H1 (cell line): ENCODE measurements at regions not wholly inside any gene's neighbourhood (a gene's known extent, or its start where the extent isn't known, plus 50 kb on each side); places are given as distances from the start of the nearest gene placed in this dataset.

ENCODE experiments used
- CHD2 ChIP-seq: IDR thresholded peaks from 2 replicates; pipeline ENCODE4 v1.6.1; 2012; ENCODE audit warnings: low read length, improper control_type of control experiment
- EP300 ChIP-seq, 2 experiments: IDR thresholded peaks; 1 replicate in 1 of 2; 2 replicates in 1 of 2; pipeline ENCODE4 v1.6.1; 2011 to 2012; ENCODE audit warnings: low read depth in 2 of 2, low read length in 2 of 2, mild to moderate bottlenecking in 2 of 2, borderline replicate concordance in 1 of 2, inconsistent platforms in 1 of 2, moderate library complexity in 1 of 2
- GABPA ChIP-seq: IDR thresholded peaks from 2 replicates; pipeline ENCODE4 v1.6.1; 2011; ENCODE audit warnings: mild to moderate bottlenecking, low read length, moderate library complexity, borderline replicate concordance; ENCODE audit not compliant: insufficient read depth
- GTF2F1 ChIP-seq: IDR thresholded peaks from 2 replicates; pipeline ENCODE4 v1.6.1; 2012; ENCODE audit warnings: low read depth, low read length, improper control_type of control experiment, borderline replicate concordance
- HDAC2 ChIP-seq, 2 experiments: fragments of 300-600 bp in 1 of 2; sonication (generic) in 1 of 2; IDR thresholded peaks; 2 replicates each; pipeline ENCODE4 v1.6.1; 2011 to 2012; ENCODE audit warnings: low read depth in 2 of 2, low read length in 2 of 2, mild to moderate bottlenecking in 2 of 2, moderate library complexity in 2 of 2, borderline replicate concordance in 1 of 2, inconsistent platforms in 1 of 2
- HDAC6 ChIP-seq: IDR thresholded peaks from one replicate; pipeline ENCODE4 v1.7.1; 2012; ENCODE audit warnings: low read depth, mild to moderate bottlenecking, inconsistent platforms, low read length, moderate library complexity
- JUND ChIP-seq: IDR thresholded peaks from 2 replicates; pipeline ENCODE4 v1.6.1; 2011; ENCODE audit warnings: mild to moderate bottlenecking, improper control_type of control experiment, low read length
- POLR2A ChIP-seq, 2 experiments: IDR thresholded peaks; 1 replicate in 1 of 2; 2 replicates in 1 of 2; pipeline ENCODE4 v1.6.1; 2011; ENCODE audit warnings: low read depth in 2 of 2, low read length in 2 of 2, mild to moderate bottlenecking in 2 of 2; ENCODE audit errors: control extremely low read depth in 1 of 2
- SIN3A ChIP-seq, 2 experiments: IDR thresholded peaks in 1 of 2; conservative IDR thresholded peaks in 1 of 2; 2 replicates each; pipeline ENCODE4 v1.6.1; 2011 to 2012; ENCODE audit warnings: low read length in 2 of 2, improper control_type of control experiment in 1 of 2, low read depth in 1 of 2, mild to moderate bottlenecking in 1 of 2
- TAF1 ChIP-seq: IDR thresholded peaks from 2 replicates; pipeline ENCODE4 v1.6.1; 2011; ENCODE audit warnings: mild to moderate bottlenecking, low read depth, low read length
- TF ChIP-seq, protein P1 (sequence below), 3 experiments: IDR thresholded peaks; 1 replicate in 2 of 3; 2 replicates in 1 of 3; pipeline versions ENCODE4 v1.5.1 to v1.6.1; 2011; ENCODE audit warnings: low read length in 3 of 3, mild to moderate bottlenecking in 3 of 3, inconsistent platforms in 2 of 3, low read depth in 1 of 3, moderate library complexity in 1 of 3; ENCODE audit not compliant: insufficient read depth in 1 of 3; ENCODE audit errors: control extremely low read depth in 1 of 3
- TF ChIP-seq, protein P2 (sequence below): IDR thresholded peaks from 2 replicates; pipeline ENCODE4 v1.6.1; 2012; ENCODE audit warnings: inconsistent platforms

- TF ChIP-seq, protein P1, sequence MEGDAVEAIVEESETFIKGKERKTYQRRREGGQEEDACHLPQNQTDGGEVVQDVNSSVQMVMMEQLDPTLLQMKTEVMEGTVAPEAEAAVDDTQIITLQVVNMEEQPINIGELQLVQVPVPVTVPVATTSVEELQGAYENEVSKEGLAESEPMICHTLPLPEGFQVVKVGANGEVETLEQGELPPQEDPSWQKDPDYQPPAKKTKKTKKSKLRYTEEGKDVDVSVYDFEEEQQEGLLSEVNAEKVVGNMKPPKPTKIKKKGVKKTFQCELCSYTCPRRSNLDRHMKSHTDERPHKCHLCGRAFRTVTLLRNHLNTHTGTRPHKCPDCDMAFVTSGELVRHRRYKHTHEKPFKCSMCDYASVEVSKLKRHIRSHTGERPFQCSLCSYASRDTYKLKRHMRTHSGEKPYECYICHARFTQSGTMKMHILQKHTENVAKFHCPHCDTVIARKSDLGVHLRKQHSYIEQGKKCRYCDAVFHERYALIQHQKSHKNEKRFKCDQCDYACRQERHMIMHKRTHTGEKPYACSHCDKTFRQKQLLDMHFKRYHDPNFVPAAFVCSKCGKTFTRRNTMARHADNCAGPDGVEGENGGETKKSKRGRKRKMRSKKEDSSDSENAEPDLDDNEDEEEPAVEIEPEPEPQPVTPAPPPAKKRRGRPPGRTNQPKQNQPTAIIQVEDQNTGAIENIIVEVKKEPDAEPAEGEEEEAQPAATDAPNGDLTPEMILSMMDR (IDR thresholded peaks at IDR 0.05; ENCODE audit: control extremely low read depth in 1 of 3, insufficient read depth in 1 of 3, low read depth in 1 of 3, low read length in 3 of 3) = no peak
- TF ChIP-seq GTF2F1 = no peak
- TF ChIP-seq TAF1 = no peak
- no peak for TF ChIP-seq CHD2
- TF ChIP-seq EP300 (IDR thresholded peaks at IDR 0.05; ENCODE audit: borderline replicate concordance in 1 of 2, low read depth in 2 of 2, low read length in 2 of 2) = no peak
- no peak for TF ChIP-seq HDAC6
- TF ChIP-seq POLR2A (IDR thresholded peaks at IDR 0.05; ENCODE audit: control extremely low read depth in 1 of 2, low read depth in 2 of 2, low read length in 2 of 2) = no peak
- no peak for TF ChIP-seq GABPA
- TF ChIP-seq HDAC2 (IDR thresholded peaks at IDR 0.05; ENCODE audit: borderline replicate concordance in 1 of 2, low read depth in 2 of 2, low read length in 2 of 2) = no peak
- TF ChIP-seq JUND = no peak
- no peak for TF ChIP-seq SIN3A (conservative IDR thresholded peaks at IDR 0.05 in 1 of 2, IDR thresholded peaks at IDR 0.05 in 1 of 2; ENCODE audit: low read depth in 1 of 2, low read length in 2 of 2)
- TF ChIP-seq, protein P2, sequence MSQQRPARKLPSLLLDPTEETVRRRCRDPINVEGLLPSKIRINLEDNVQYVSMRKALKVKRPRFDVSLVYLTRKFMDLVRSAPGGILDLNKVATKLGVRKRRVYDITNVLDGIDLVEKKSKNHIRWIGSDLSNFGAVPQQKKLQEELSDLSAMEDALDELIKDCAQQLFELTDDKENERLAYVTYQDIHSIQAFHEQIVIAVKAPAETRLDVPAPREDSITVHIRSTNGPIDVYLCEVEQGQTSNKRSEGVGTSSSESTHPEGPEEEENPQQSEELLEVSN = no peak
These were observed 594.1 kb downstream of the BRD1 start for GRCh38 chr22:49233507-49234100.
